ENCODE measurements at regions not wholly inside any gene's neighbourhood (a gene's known extent, or its start where the extent isn't known, plus 50 kb on each side); places are given as distances from the start of the nearest gene placed in this dataset.

DNA sequence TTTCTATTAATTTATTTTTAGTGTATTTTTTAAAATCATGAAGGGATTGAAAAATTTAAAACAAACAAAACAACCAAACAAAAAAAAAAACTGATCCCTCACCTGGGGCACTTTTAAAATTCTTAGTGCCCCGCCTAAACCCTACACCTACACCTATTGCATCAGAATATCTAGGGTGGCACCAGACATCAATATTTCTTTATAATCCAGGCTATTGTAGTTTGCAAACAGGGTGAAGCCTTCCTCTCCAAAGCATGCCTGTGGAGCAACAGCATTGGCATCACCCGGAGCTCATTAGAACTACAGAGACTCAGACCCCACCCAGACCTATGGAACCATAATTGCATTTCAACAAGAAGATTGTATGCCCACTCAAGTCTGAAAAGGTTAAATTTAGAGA, 54.9 kb upstream of the ACP3 start:
- no peaks in the 10 kb centered on the region for H3K4me1 ChIP-seq (ENCODE audit: low read length)
- H2AFZ ChIP-seq (ENCODE audit: low read depth, low read length), result no peak overlapping the region
- no peaks in the 10 kb centered on the region for H3K36me3 ChIP-seq (replicated peaks; ENCODE audit: low read depth, low read length)
- no peaks in the 10 kb centered on the region for H3K79me2 ChIP-seq (ENCODE audit: low read length)
- no peak overlapping the region for H3K9ac ChIP-seq (ENCODE audit: low read length)
- H3K27ac ChIP-seq (ENCODE audit: low read length), result no peak overlapping the region
- peaks cover 12% of the 10 kb centered on the region; the same call in 1 of the 2 replicates for H3K27me3 ChIP-seq (ENCODE audit: low read depth, low read length)
- no peaks in the 10 kb centered on the region for H3K9me3 ChIP-seq (ENCODE audit: insufficient read depth, low read length)
- no peak overlapping the region for H3K4me2 ChIP-seq (ENCODE audit: low read length)
- no peak for TF ChIP-seq EZH2phosphoT487 (IDR thresholded peaks at IDR 0.05; ENCODE audit: low read depth)
- H3K4me3 ChIP-seq (ENCODE audit: low read length), result no peak overlapping the region
- no peaks in the 10 kb centered on the region for H4K20me1 ChIP-seq (ENCODE audit: insufficient read depth, low read length)

DNA sequence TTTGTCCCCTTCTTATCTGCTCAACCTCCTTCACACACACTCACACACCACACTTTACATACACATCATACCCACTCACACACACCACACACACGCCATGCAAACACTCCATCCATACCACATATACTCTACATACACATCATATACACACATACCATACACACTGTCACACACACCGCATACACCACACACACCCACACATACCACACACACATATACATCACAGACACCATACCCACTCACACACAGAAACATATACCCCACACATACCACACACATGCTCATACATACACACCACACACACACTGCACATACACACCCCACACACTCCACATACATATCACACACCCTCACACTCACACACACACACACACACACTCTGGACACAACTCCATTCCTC, 54.3 kb upstream of the ACP3 start:
- TF ChIP-seq, protein P1, sequence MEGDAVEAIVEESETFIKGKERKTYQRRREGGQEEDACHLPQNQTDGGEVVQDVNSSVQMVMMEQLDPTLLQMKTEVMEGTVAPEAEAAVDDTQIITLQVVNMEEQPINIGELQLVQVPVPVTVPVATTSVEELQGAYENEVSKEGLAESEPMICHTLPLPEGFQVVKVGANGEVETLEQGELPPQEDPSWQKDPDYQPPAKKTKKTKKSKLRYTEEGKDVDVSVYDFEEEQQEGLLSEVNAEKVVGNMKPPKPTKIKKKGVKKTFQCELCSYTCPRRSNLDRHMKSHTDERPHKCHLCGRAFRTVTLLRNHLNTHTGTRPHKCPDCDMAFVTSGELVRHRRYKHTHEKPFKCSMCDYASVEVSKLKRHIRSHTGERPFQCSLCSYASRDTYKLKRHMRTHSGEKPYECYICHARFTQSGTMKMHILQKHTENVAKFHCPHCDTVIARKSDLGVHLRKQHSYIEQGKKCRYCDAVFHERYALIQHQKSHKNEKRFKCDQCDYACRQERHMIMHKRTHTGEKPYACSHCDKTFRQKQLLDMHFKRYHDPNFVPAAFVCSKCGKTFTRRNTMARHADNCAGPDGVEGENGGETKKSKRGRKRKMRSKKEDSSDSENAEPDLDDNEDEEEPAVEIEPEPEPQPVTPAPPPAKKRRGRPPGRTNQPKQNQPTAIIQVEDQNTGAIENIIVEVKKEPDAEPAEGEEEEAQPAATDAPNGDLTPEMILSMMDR (IDR thresholded peaks at IDR 0.05; ENCODE audit: low read depth, low read length), result no peak
- no peak for TF ChIP-seq EZH2phosphoT487 (IDR thresholded peaks at IDR 0.05; ENCODE audit: low read depth)
- Histone ChIP-seq H2AFZ (ENCODE audit: low read depth, low read length) (no peak overlapping the region), H3K9me3 (ENCODE audit: insufficient read depth, low read length) (no peaks in the 10 kb centered on the region), H3K9ac (ENCODE audit: low read length) (no peak overlapping the region), H3K36me3 (replicated peaks; ENCODE audit: low read depth, low read length) (no peaks in the 10 kb centered on the region), H3K27me3 (ENCODE audit: low read depth, low read length) (peaks cover 12% of the 10 kb centered on the region; the same call in 1 of the 2 replicates), H3K4me2 (ENCODE audit: low read length) (no peak overlapping the region), H4K20me1 (ENCODE audit: insufficient read depth, low read length) (no peaks in the 10 kb centered on the region), H3K4me1 (ENCODE audit: low read length) (no peaks in the 10 kb centered on the region), H3K4me3 (ENCODE audit: low read length) (no peak overlapping the region), H3K27ac (ENCODE audit: low read length) (no peak overlapping the region), H3K79me2 (ENCODE audit: low read length) (no peaks in the 10 kb centered on the region)

DNA sequence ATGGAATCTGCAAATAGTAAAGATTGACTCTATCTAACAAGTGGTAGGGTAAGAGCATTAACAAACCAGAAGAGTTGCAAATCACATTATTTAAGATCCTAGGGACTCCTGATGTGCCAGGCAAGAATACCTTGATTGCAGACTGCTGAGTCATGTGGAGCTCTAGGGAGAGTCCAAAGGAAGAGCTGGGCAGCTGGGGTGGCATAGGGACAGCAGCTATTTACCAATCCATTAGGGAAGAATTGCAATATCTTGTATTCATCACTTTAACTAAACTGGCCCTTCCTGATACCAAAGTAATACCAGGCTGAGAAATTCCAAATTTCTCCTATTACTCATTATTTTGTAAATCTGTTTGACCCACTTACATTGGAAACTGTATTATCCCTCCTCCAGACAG, 52.2 kb upstream of the ACP3 start:
- Histone ChIP-seq H3K4me1 (ENCODE audit: low read length) (no peaks in the 10 kb centered on the region), H2AFZ (ENCODE audit: low read depth, low read length) (no peak overlapping the region), H3K9me3 (ENCODE audit: insufficient read depth, low read length) (no peaks in the 10 kb centered on the region), H3K79me2 (ENCODE audit: low read length) (no peaks in the 10 kb centered on the region), H4K20me1 (ENCODE audit: insufficient read depth, low read length) (no peaks in the 10 kb centered on the region), H3K27ac (ENCODE audit: low read length) (no peak overlapping the region), H3K27me3 (ENCODE audit: low read depth, low read length) (no peaks in the 10 kb centered on the region), H3K9ac (ENCODE audit: low read length) (no peak overlapping the region), H3K4me2 (ENCODE audit: low read length) (no peak overlapping the region), H3K4me3 (ENCODE audit: low read length) (no peak overlapping the region), H3K36me3 (replicated peaks; ENCODE audit: low read depth, low read length) (no peaks in the 10 kb centered on the region)
- no peak for TF ChIP-seq EZH2phosphoT487 (IDR thresholded peaks at IDR 0.05; ENCODE audit: low read depth)
- TF ChIP-seq, protein P1 (IDR thresholded peaks at IDR 0.05; ENCODE audit: low read depth, low read length), result no peak

DNA sequence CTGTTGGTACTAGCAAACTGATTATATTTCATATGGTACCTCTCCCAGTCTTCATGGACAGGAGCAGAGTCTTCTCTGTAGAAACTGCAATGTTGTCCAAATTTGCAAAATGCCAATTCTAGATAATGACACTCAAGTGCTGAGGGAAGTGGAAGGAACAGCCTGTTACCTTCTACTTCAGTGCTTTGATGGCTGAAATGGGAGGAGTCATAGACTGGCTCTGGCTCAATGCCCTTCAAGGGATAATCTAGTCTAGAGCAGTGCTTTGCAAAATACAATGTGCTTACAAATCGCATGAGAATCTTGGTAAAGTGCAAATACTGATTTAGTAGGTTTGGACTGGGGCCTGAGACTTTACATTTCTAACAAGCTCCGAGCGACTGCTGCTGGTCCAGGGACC, 51.7 kb upstream of the ACP3 start:
- Histone ChIP-seq H4K20me1 (ENCODE audit: insufficient read depth, low read length) (no peaks in the 10 kb centered on the region), H3K4me2 (ENCODE audit: low read length) (no peak overlapping the region), H3K4me1 (ENCODE audit: low read length) (no peaks in the 10 kb centered on the region), H3K79me2 (ENCODE audit: low read length) (no peaks in the 10 kb centered on the region), H3K9me3 (ENCODE audit: insufficient read depth, low read length) (no peaks in the 10 kb centered on the region), H3K4me3 (ENCODE audit: low read length) (no peak overlapping the region), H3K36me3 (replicated peaks; ENCODE audit: low read depth, low read length) (no peaks in the 10 kb centered on the region), H3K27ac (ENCODE audit: low read length) (no peak overlapping the region), H3K27me3 (ENCODE audit: low read depth, low read length) (no peaks in the 10 kb centered on the region), H2AFZ (ENCODE audit: low read depth, low read length) (no peak overlapping the region), H3K9ac (ENCODE audit: low read length) (no peak overlapping the region)
- no peak for TF ChIP-seq EZH2phosphoT487 (IDR thresholded peaks at IDR 0.05; ENCODE audit: low read depth)
- TF ChIP-seq, protein P1 (IDR thresholded peaks at IDR 0.05; ENCODE audit: low read depth, low read length), result no peak

Data from OCI-LY3 (cell line).